ENCODE measurements at regions not wholly inside any gene's neighbourhood (a gene's known extent, or its start where the extent isn't known, plus 50 kb on each side); places are given as distances from the start of the nearest gene placed in this dataset.

DNA sequence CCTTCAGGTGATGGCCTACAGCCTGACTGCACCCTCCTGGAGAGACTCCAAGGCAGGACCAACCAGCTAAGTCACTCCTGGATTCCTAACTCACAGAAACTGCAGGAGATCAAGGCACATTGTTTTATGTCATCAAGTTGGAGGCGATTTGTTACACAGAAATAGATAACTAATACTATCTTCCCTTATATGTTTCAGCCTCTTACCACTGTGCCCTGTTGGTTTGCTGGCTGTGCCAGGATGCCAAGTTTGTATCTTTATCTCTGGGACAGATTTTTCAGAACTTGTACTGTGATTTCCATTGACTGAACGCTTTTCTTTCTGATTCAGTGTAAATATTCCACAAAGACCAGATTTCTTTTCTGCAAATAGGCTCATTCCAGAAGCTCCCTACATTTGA is 76.2 kb upstream of the OPCML start:
- FAIRE-seq: no peak
- TF ChIP-seq TAF1 (IDR thresholded peaks at IDR 0.05; ENCODE audit: low read depth, low read length): no peak
- no peak for TF ChIP-seq POLR2A (IDR thresholded peaks at IDR 0.05; ENCODE audit: low read depth, low read length)
- TF ChIP-seq POU2F2 (IDR thresholded peaks at IDR 0.05; ENCODE audit: low read depth, low read length): no peak
- no peak for TF ChIP-seq SPI1 (IDR thresholded peaks at IDR 0.05; ENCODE audit: low read depth, low read length)
- TF ChIP-seq PAX5 (IDR thresholded peaks at IDR 0.05; ENCODE audit: insufficient read depth, low read length, severe bottlenecking): no peak

GRCh38 chr11:133606124-133606523 is 73.8 kb upstream of the OPCML start:
- DNase-seq (ENCODE audit: insufficient read length, low spot score): no peak
- TF ChIP-seq PAX5 (IDR thresholded peaks at IDR 0.05; ENCODE audit: insufficient read depth, low read length, severe bottlenecking) (no peak), SPI1 (IDR thresholded peaks at IDR 0.05; ENCODE audit: low read depth, low read length) (no peak), POLR2AphosphoS5 (IDR thresholded peaks at IDR 0.05; ENCODE audit: low read depth, low read length) (no peak), POU2F2 (IDR thresholded peaks at IDR 0.05; ENCODE audit: low read depth, low read length) (no peak), TAF1 (IDR thresholded peaks at IDR 0.05; ENCODE audit: low read depth, low read length) (no peak), POLR2A (IDR thresholded peaks at IDR 0.05; ENCODE audit: low read depth, low read length) (no peak)
- FAIRE-seq: no peak

More for the DNA sequence above, 76.2 kb upstream of the OPCML start:
- no peak for DNase-seq (ENCODE audit: insufficient read length, low spot score)

DNA sequence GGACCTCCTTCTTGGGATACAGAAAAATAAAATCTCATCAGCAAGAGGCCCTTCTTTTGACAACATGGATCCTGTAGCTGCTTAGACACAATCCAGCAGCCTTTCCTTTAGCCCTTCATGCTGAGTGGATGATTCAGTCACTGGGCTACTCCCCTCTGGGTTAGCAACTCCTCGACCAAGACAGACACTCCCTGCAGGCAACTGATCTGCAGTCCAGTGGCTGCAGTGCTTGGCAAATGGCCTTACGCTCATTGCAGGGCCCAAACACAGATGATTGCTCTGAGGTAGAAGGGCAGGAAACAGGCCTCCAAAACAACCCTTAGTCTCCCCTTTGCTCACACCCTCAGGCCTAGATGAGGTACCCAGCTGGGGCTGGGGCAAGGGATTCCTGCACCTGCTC is 73.2 kb upstream of the OPCML start:
- FAIRE-seq (no peak), DNase-seq (ENCODE audit: insufficient read length, low spot score) (no peak)
- TF ChIP-seq POLR2A (IDR thresholded peaks at IDR 0.05; ENCODE audit: low read depth, low read length): no peak
- no peak for TF ChIP-seq PAX5 (IDR thresholded peaks at IDR 0.05; ENCODE audit: insufficient read depth, low read length, severe bottlenecking)

- FAIRE-seq: no peak
- DNase-seq (ENCODE audit: insufficient read length, low spot score): no peak
- TF ChIP-seq PAX5 (IDR thresholded peaks at IDR 0.05; ENCODE audit: insufficient read depth, low read length, severe bottlenecking): no peak
- TF ChIP-seq POU2F2 (IDR thresholded peaks at IDR 0.05; ENCODE audit: low read depth, low read length): no peak
- TF ChIP-seq POLR2A (IDR thresholded peaks at IDR 0.05; ENCODE audit: low read depth, low read length): no peak
- no peak for TF ChIP-seq SPI1 (IDR thresholded peaks at IDR 0.05; ENCODE audit: low read depth, low read length)
These were observed 69.3 kb upstream of the OPCML start for GRCh38 chr11:133601641-133602040.

- DNase-seq (ENCODE audit: insufficient read length, low spot score) (no peak), FAIRE-seq (no peak)
- no peak for TF ChIP-seq POLR2A (IDR thresholded peaks at IDR 0.05; ENCODE audit: low read depth, low read length)
These were observed 68.5 kb upstream of the OPCML start for GRCh38 chr11:133600786-133601185.

- no peak for TF ChIP-seq TAF1 (IDR thresholded peaks at IDR 0.05; ENCODE audit: low read depth, low read length)
- TF ChIP-seq POLR2A (IDR thresholded peaks at IDR 0.05; ENCODE audit: low read depth, low read length): no peak
- TF ChIP-seq PAX5 (IDR thresholded peaks at IDR 0.05; ENCODE audit: insufficient read depth, low read length, severe bottlenecking): no peak
- no peak for TF ChIP-seq POLR2AphosphoS5 (IDR thresholded peaks at IDR 0.05; ENCODE audit: low read depth, low read length)
- no peak for TF ChIP-seq POU2F2 (IDR thresholded peaks at IDR 0.05; ENCODE audit: low read depth, low read length)
- TF ChIP-seq SPI1 (IDR thresholded peaks at IDR 0.05; ENCODE audit: low read depth, low read length): no peak
- FAIRE-seq (no peak), DNase-seq (ENCODE audit: insufficient read length, low spot score) (no peak)
These were observed 68.0 kb upstream of the OPCML start for GRCh38 chr11:133600306-133600705.

GRCh38 chr11:133598906-133599305 is 66.6 kb upstream of the OPCML start:
- TF ChIP-seq POLR2A (IDR thresholded peaks at IDR 0.05; ENCODE audit: low read depth, low read length) (no peak), POU2F2 (IDR thresholded peaks at IDR 0.05; ENCODE audit: low read depth, low read length) (no peak), TAF1 (IDR thresholded peaks at IDR 0.05; ENCODE audit: low read depth, low read length) (no peak), SPI1 (IDR thresholded peaks at IDR 0.05; ENCODE audit: low read depth, low read length) (no peak), PAX5 (IDR thresholded peaks at IDR 0.05; ENCODE audit: insufficient read depth, low read length, severe bottlenecking) (no peak), POLR2AphosphoS5 (IDR thresholded peaks at IDR 0.05; ENCODE audit: low read depth, low read length) (no peak)
- DNase-seq (ENCODE audit: insufficient read length, low spot score) (no peak), FAIRE-seq (no peak)

GRCh38 chr11:133597236-133597635 is 64.9 kb upstream of the OPCML start:
- FAIRE-seq: no peak
- no peak for DNase-seq (ENCODE audit: insufficient read length, low spot score)
- TF ChIP-seq SPI1 (IDR thresholded peaks at IDR 0.05; ENCODE audit: low read depth, low read length): no peak
- TF ChIP-seq TAF1 (IDR thresholded peaks at IDR 0.05; ENCODE audit: low read depth, low read length): no peak
- TF ChIP-seq POLR2A (IDR thresholded peaks at IDR 0.05; ENCODE audit: low read depth, low read length): no peak
- TF ChIP-seq POU2F2 (IDR thresholded peaks at IDR 0.05; ENCODE audit: low read depth, low read length): no peak
- no peak for TF ChIP-seq PAX5 (IDR thresholded peaks at IDR 0.05; ENCODE audit: insufficient read depth, low read length, severe bottlenecking)
- no peak for TF ChIP-seq POLR2AphosphoS5 (IDR thresholded peaks at IDR 0.05; ENCODE audit: low read depth, low read length)

- no peak for FAIRE-seq
- no peak for DNase-seq (ENCODE audit: insufficient read length, low spot score)
- TF ChIP-seq TAF1 (IDR thresholded peaks at IDR 0.05; ENCODE audit: low read depth, low read length) (no peak), POLR2AphosphoS5 (IDR thresholded peaks at IDR 0.05; ENCODE audit: low read depth, low read length) (no peak), POU2F2 (IDR thresholded peaks at IDR 0.05; ENCODE audit: low read depth, low read length) (no peak), SPI1 (IDR thresholded peaks at IDR 0.05; ENCODE audit: low read depth, low read length) (no peak), POLR2A (IDR thresholded peaks at IDR 0.05; ENCODE audit: low read depth, low read length) (no peak), PAX5 (IDR thresholded peaks at IDR 0.05; ENCODE audit: insufficient read depth, low read length, severe bottlenecking) (no peak)
These were observed 63.8 kb upstream of the OPCML start for GRCh38 chr11:133595998-133596590.

GRCh38 chr11:133593036-133593435 is 60.7 kb upstream of the OPCML start:
- FAIRE-seq (no peak), DNase-seq (ENCODE audit: insufficient read length, low spot score) (no peak)
- no peak for TF ChIP-seq SPI1 (IDR thresholded peaks at IDR 0.05; ENCODE audit: low read depth, low read length)
